ENCODE measurements at regions not wholly inside any gene's neighbourhood (a gene's known extent, or its start where the extent isn't known, plus 50 kb on each side); places are given as distances from the start of the nearest gene placed in this dataset.

DNA sequence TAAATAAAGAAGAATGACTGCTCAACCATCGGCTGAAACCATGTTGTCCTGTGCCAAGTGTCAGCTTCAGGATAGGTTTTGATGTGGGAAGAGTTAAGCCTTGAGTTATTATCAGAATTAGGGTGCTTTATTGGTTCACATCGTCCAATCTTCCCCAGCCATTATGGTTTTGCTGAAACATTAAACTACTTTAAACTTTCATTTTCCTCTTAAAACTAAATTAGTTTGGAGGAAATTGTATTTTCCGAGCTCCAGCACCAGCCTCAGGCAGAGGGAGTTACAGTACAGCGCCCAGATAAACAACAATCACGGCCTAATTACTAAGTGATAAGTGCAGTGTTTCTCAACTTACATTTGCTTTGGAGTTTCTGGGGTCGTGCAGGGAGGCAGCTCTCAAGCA lies 80.2 kb downstream of the TMEM114 start:
- H3K4me3 ChIP-seq: no peak overlapping the region
- no peak for DNase-seq (ENCODE audit: extremely low spot score)
- WGBS: 60% methylated on average over 6 of the region's 6 CpGs

DNA sequence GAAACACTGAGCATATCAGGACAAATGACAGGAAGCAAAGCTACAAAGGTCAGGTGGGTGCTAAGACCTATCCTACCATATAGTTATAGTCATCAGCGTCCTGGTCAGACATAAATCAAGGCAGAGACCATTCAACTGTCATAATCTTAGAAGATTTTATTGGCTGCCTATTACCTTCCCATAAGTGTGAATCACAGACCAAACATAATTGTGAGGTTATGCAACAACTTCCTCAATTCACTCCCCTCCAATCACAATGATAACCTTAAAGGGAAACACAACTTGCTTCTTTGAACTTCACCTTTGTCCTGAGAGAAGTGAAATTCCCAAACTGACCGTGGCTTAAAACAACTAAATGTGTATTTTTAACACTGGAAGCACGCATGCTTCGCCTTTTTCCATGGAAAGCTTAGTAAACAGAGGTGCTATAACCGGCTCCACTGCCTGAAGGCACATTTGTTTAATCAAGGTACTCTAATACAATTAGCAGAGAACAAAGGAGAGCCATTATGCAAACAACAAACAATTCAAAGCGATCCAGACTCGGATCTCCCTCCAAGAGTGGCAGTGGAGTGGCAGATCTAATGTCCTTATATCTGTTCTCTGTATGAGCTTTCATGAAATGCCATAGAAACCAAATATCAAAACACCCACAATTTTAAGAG lies 84.9 kb downstream of the TMEM114 start:
- TF ChIP-seq, protein P1, sequence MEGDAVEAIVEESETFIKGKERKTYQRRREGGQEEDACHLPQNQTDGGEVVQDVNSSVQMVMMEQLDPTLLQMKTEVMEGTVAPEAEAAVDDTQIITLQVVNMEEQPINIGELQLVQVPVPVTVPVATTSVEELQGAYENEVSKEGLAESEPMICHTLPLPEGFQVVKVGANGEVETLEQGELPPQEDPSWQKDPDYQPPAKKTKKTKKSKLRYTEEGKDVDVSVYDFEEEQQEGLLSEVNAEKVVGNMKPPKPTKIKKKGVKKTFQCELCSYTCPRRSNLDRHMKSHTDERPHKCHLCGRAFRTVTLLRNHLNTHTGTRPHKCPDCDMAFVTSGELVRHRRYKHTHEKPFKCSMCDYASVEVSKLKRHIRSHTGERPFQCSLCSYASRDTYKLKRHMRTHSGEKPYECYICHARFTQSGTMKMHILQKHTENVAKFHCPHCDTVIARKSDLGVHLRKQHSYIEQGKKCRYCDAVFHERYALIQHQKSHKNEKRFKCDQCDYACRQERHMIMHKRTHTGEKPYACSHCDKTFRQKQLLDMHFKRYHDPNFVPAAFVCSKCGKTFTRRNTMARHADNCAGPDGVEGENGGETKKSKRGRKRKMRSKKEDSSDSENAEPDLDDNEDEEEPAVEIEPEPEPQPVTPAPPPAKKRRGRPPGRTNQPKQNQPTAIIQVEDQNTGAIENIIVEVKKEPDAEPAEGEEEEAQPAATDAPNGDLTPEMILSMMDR (IDR thresholded peaks at IDR 0.05): no peak
- no peak for TF ChIP-seq EP300 (IDR thresholded peaks at IDR 0.05)
- TF ChIP-seq POLR2A (IDR thresholded peaks at IDR 0.05; ENCODE audit: low read depth): no peak
- TF ChIP-seq POLR2AphosphoS5 (IDR thresholded peaks at IDR 0.05): no peak
- H3K27ac ChIP-seq (replicated peaks in 1 of 4): no peak overlapping the region
- H3K27me3 ChIP-seq: no peaks in the 10 kb centered on the region
- no peak for DNase-seq (ENCODE audit: extremely low spot score)
- peaks cover 0 to 8% (median 6%) of the 10 kb centered on the region in 4 donors for H3K9me3 ChIP-seq
- 29% methylated on average over 7 of the region's 7 CpGs for WGBS
- no peaks in the 10 kb centered on the region for H3K36me3 ChIP-seq
- intact Hi-C loops (cut with DNase I): no loop called here
- no peaks in the 10 kb centered on the region for H3K4me1 ChIP-seq
- H3K4me3 ChIP-seq: no peak overlapping the region

More for the DNA sequence above, 80.2 kb downstream of the TMEM114 start:
- Histone ChIP-seq H3K36me3 (no peaks in the 10 kb centered on the region), H3K4me1 (no peaks in the 10 kb centered on the region), H3K27me3 (peaks cover 0 to 28% (median 0%) of the 10 kb centered on the region in 4 donors), H3K27ac (replicated peaks in 1 of 4) (no peak overlapping the region), H3K9me3 (no peaks in the 10 kb centered on the region)
- TF ChIP-seq EP300 (IDR thresholded peaks at IDR 0.05) (no peak), POLR2AphosphoS5 (IDR thresholded peaks at IDR 0.05) (no peak), POLR2A (IDR thresholded peaks at IDR 0.05; ENCODE audit: low read depth) (no peak)
- TF ChIP-seq, protein P1 (IDR thresholded peaks at IDR 0.05): no peak
- intact Hi-C loops (cut with DNase I): no loop called here

DNA sequence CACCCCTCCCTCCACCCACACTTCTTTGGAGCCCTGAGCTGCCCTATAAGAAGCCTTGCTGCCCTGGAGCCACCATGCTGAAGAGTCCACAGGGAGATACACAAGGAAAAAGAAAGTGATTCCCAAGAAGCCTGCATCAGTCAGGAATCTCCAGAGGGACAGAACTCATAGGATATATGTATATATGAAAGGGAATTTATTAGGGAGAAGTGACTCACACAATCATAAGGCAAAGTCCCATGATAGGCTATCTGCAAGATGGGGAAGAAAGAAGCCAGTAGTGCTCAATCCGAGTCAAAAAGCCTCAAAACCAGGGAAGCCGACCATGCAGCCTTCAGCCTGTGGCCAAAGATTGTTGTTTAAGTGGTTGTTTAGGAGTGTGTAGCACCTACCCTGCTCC lies 87.9 kb downstream of the TMEM114 start:
- H3K9me3 ChIP-seq: peaks cover 0 to 8% (median 6%) of the 10 kb centered on the region in 4 donors
- H3K27ac ChIP-seq (replicated peaks in 1 of 4): no peak overlapping the region
- TF ChIP-seq POLR2AphosphoS5 (IDR thresholded peaks at IDR 0.05) (no peak), EP300 (IDR thresholded peaks at IDR 0.05) (no peak), POLR2A (IDR thresholded peaks at IDR 0.05; ENCODE audit: low read depth) (no peak)
- TF ChIP-seq, protein P1 (IDR thresholded peaks at IDR 0.05): no peak
- no peak for DNase-seq (ENCODE audit: extremely low spot score)
- H3K4me3 ChIP-seq: no peak overlapping the region
- WGBS: 60% methylated on average over 1 of the region's 2 CpGs
- H3K27me3 ChIP-seq: peaks cover 0 to 14% (median 0%) of the 10 kb centered on the region in 4 donors
- intact Hi-C loops (cut with DNase I): no loop called here
- no peaks in the 10 kb centered on the region for H3K4me1 ChIP-seq
- H3K36me3 ChIP-seq: no peaks in the 10 kb centered on the region

DNA sequence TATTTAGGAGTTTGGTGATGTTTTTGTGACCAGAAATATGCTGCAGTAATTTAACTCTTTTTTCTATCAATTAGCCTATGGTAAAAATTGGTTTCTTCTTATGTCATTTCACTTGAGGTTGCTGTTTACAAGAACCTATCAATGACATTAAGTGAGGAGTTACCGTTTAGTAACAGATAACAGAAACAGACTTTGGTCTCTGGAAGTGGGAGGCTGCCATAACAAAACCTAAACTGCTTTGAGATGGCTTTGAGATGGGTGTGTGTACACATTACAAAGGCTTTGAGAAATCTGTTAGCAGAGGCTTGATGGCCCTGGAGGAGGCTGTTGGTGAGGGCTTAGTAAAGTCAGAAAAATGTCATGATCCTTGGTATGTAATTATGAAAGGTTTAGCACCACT lies 90.0 kb downstream of the TMEM114 start:
- Histone ChIP-seq H3K27me3 (peaks cover 0 to 14% (median 0%) of the 10 kb centered on the region in 4 donors), H3K36me3 (no peaks in the 10 kb centered on the region), H3K27ac (replicated peaks in 1 of 4) (no peak overlapping the region), H3K4me3 (no peak overlapping the region), H3K9me3 (peaks cover 0 to 8% (median 6%) of the 10 kb centered on the region in 4 donors), H3K4me1 (no peaks in the 10 kb centered on the region)
- 33% methylated on average over 1 of the region's 1 CpG for WGBS
- DNase-seq (ENCODE audit: extremely low spot score): no peak
- TF ChIP-seq POLR2AphosphoS5 (IDR thresholded peaks at IDR 0.05): no peak
- TF ChIP-seq POLR2A (IDR thresholded peaks at IDR 0.05; ENCODE audit: low read depth): no peak
- TF ChIP-seq, protein P1 (IDR thresholded peaks at IDR 0.05): no peak
- no peak for TF ChIP-seq EP300 (IDR thresholded peaks at IDR 0.05)
- intact Hi-C loops (cut with DNase I): no loop called here

DNA sequence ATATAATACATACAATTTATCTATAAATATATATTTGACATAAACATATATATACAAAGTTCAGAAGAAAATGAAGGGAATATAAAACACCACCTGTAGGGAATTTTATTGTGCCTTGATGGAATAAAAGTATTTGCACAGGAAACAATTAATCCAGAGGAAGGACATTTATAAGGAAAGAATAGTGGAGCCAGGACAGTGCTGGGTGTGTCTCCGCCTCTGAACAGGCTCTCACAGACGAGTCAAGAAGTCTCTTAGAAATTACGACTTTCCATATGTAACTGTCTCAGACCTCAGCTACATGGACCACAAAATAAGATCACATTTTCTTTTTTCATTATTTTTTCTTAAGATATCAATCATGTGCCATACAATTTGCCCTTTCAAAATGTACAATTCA lies 93.9 kb downstream of the TMEM114 start:
- intact Hi-C loops (cut with DNase I): no loop called here
- no peak overlapping the region for H3K4me3 ChIP-seq
- peaks cover 0 to 25% (median 0%) of the 10 kb centered on the region in 4 donors for H3K27me3 ChIP-seq
- H3K36me3 ChIP-seq: no peaks in the 10 kb centered on the region
- no peaks in the 10 kb centered on the region for H3K9me3 ChIP-seq
- no peak for TF ChIP-seq POLR2AphosphoS5 (IDR thresholded peaks at IDR 0.05)
- TF ChIP-seq, protein P1 (IDR thresholded peaks at IDR 0.05): no peak
- no peak for TF ChIP-seq EP300 (IDR thresholded peaks at IDR 0.05)
- TF ChIP-seq POLR2A (IDR thresholded peaks at IDR 0.05; ENCODE audit: low read depth): no peak
- H3K27ac ChIP-seq (replicated peaks in 1 of 4): no peak overlapping the region
- 60% methylated on average over 3 of the region's 3 CpGs for WGBS
- no peaks in the 10 kb centered on the region for H3K4me1 ChIP-seq
- DNase-seq (ENCODE audit: extremely low spot score): no peak

Data from esophagus muscularis mucosa (tissue), 4 donors.